Suppressor macrophage treated with lipopolysaccharide for 4 hours (primary cell): ENCODE measurements at regions not wholly inside any gene's neighbourhood (a gene's known extent, or its start where the extent isn't known, plus 50 kb on each side); places are given as distances from the start of the nearest gene placed in this dataset.
"Not testable (repeated sequence)": the region's sequence is repeated elsewhere in the genome, so short reads cannot be mapped to it uniquely, and the experiment has no call there.

ENCODE experiments used
- DNase-seq: peaks from one replicate; pipeline ENCODE4 v3.0.0-alpha.2; 2020

DNA sequence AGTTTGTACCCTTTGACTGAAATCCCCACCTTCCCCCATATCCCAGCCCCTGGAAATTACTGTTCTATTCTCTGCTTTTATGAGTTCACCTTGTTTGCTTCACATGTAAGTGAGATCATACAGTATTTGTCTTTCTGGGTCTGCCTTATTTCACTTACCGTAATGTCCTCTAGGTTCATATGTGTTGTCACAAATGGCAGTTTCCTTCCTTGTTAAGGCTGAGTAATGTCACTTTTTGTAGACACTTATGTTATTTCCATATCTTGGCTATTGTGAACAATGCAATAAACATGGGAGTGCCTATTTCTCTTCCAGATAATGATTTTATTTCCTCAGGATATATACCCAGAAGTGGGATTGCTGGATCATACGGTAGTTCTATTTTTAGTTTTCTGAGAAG lies 272.3 kb downstream of the MRPS30 start:
- no peak for DNase-seq

DNA sequence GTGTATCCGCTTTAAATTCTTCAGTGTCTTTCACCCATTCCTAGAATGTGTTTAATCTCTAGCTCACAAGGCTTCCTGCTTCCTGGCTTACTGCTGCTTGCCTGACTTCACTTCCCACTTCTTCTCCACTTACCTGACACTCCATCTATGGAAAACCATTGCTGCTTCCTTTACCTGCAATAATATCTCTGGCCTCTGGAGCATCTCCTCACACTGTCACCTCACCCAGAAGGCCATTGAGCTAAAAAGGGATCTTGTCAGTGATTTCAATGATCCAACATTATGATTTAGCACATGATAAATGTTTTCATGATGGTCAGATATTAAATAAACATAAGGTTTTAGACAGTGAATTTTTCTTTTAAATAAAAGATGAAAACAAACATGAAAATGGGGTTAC lies 281.1 kb downstream of the MRPS30 start:
- no peak for DNase-seq

DNA sequence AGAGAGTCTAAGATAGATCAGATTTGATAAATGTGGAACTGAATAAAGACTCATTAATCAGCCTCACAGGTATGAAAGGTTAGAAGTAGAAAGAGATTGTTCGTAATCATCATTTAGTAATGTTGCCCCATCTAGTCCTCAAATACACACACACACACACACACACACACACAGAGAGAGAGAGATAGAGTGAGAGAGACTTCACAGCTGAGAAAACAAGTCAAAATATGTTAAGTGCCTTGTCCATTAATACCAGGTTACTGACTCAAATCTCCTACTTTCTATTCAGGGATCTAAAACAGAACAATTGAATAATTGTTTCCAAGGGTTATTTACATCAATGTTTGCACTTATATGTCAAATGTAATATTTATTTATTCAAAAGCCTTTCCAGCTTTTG lies 284.6 kb downstream of the MRPS30 start:
- DNase-seq, result no peak

DNA sequence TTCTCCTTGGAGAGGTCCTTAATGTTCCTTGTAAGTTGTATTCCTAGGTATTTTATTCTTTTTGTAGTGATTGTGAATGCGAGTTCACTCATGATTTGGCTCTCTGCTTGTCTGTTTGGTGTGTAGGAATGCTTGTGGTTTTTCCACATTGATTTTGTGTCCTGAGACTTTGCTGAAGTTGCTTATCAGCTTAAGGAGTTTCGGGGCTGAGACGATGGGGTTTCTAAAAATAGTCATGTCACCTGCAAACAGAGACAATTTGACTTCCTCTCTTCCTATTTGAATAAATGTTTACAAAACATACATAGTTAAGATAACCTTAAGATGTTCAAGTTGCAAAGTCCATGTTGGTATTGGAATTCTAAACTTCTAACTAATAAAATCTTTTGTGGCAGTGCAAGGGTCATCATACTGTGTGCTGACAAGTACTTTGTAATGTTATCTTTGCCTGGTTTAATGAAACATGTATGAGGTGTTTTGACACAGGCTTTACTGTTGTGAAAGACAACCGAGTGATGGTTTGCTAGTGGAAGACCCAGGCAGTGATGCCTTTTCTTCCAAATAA lies 286.2 kb downstream of the MRPS30 start:
- DNase-seq, result no peak

DNA sequence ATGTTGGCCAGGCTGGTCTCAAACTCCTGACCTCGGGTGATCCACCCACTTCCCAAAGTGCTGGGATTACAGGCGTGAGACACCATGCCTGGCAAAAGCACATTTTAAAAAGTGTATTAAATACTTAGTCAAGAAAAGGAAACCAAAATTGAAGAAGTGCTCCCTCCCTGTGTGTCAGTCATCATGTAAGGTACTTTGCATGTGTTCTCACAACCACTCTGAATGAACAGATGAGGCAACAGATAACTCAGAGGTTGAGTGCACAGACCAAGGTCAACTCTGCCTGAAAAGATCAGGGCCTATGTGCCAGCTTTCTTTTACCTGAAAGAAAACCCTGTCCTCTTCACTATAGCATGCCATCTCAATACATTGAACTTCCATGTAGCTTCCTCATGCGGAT lies 289.7 kb downstream of the MRPS30 start:
- DNase-seq, result no peak

DNA sequence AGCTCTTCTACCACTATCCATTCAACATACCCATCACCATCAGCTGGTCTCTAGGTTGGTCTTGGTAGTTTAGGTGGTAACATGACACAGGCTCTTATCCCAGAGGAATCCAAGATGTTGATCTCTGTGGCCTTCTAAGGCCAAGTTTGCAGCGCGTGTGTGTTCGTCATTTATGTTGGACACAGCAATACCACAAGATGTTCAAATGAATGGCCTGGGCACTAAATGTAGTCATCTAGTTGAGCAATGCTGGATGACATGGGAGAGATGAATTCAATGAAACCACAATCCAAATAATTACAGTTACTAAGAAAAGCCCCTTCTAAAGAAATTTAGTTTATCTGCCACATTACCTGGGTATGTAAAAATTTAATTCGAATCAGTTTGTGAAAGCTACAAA lies 292.4 kb downstream of the MRPS30 start:
- DNase-seq, result no peak

DNA sequence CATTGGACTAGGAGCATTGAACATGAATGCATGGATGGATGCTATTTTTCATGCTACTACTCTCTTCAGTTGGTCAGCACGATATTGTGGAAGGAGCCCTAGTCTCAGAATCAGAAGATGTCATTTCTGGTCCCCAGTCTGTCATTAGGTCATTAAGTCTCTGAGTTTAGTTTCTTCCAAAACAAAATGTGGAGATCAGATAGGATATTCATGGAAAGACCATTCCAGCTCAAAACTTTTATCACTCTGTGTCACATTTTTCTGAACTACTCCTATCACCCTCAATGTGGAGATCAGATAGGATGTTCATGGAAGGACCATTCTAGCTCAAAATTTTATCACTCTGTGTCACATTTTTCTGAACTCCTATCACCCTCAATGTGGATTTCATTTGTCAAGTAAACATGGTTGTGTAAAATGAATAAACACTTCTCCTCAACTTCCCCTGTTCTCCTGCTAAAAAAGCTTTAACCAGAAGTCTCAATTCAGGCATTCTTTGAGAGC lies 296.8 kb downstream of the MRPS30 start:
- no peak for DNase-seq

DNA sequence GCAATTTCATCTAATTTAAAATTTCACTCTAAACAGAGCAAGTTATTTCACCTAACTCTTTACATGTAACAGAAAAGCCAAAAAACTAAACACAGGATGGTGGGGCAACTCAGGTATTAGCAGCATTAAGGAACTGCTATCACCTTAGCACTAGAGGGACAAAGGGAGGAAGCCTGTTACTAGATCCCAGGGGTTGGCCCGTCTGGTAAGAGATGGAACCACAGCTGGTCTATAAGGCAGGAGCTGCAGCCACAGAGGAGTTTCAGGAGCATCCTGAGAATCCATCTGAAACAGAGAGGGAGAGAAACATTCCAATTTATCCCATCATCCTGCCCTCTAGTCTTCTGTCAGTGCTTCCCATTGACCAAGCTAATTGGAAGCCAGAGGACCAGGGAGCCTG lies 300.3 kb downstream of the MRPS30 start:
- DNase-seq, result no peak

DNA sequence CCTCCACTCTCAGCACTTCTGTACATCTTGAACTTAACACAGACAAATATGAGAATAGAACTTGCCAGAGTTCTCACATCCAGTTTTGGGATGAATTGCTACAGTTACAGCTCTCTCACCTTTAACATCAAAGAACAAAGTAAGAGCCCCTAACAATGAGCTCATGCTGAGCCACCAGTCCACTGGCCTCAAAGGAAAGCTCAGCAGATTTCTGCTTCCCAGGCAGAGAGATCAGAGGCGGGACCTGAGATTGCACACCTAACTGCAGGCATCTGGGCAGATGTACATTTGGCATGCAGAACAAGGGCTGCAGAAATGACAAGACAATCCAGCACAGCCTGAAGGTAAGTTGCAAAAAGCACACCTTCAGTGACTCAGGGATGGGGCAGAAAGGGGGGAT lies 300.9 kb downstream of the MRPS30 start:
- DNase-seq, result no peak

DNA sequence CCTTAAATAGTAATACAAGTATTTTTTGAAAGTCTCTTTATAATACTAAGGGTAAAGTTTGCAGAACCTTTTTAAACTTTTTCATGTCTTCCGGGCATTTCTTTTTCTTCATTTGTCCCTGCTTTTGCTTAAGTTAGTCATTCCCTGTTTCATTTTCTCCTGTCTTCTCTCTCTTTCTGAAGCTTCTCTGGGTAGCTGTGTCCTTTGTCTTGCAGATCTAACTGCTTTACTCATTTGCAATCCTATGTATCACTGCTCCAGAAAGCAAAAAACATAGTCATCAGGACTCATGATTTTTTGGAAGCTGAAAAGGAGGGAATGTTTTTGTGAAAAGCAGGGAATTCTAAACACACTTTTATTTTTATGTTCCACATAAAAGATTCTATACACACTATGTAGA lies 301.7 kb downstream of the MRPS30 start:
- no peak for DNase-seq

DNA sequence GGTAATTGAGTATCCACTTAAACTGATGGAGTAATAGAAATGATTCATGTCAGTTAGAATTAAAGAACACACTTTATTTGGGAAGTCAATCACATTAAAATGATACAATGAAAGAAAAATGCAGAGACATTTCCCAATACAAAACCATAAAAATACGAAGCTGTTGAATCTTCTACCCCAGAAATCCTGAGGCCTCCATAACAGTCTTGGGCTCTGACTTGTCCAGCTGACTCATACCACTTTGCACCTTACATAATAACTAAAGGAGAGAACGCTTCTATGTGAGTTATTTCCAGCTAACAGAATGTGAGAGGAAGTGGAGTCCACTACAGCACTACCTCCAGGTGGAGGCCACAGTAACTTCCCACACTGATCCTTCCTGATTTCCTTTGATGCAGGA lies 305.0 kb downstream of the MRPS30 start:
- DNase-seq, result no peak

DNA sequence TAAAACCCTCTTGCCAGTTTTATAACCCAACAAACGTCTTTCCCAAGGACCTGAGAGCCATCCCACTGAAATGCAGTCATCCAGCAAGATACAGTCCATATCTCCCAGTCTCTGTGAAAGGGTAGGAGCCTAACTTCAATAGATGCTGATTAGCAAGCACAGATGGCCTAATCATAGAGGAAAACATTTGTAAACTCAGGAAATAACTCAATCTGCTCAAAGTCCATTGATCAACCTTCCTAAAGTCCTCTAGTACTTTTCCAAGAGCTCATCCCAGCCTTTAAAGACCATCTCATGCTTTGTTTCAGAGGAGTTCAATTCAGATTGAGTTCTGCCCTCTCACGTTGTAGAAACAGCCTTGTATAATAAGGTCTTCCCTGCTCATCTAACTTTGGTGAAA lies 324.2 kb downstream of the MRPS30 start:
- DNase-seq, result no peak

DNA sequence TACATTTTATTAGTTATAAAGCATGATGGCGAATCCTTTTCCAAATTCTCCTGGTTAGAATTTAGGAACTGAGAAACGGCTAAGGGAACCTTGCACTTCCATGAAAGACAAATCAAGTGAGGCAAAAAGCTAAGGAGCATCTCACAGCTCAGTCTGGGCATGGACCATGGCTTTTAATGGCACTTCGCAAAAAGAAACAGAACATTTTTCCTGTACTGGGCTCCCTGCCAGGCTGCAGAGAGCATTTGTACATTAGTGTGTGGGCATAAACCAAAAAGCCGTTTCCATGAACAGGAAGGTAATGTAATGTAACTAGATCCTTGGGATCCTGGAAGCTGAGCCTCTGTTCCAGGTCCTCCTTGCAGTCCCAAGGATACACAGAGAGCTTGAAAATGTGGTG lies 354.2 kb downstream of the MRPS30 start:
- no peak for DNase-seq

DNA sequence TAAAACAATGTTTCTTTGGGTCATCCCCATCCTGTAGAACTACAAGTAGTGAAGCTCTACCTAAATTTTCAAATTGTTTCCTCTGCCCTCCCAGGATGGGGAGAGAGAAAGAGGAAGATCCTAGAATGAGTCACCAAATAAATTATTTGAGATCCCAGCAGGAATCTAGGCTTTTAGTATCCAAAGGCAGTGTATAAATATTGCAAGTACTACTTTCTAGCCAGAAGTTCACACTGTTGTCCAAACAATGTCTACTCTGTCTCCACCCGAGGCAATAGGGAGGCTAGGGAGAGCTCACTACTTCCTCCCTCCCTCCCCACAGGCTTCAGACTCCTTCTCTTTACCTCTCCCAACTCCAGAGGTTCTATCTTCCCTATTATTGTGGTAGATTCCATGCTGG lies 362.8 kb downstream of the MRPS30 start:
- DNase-seq, result no peak

DNA sequence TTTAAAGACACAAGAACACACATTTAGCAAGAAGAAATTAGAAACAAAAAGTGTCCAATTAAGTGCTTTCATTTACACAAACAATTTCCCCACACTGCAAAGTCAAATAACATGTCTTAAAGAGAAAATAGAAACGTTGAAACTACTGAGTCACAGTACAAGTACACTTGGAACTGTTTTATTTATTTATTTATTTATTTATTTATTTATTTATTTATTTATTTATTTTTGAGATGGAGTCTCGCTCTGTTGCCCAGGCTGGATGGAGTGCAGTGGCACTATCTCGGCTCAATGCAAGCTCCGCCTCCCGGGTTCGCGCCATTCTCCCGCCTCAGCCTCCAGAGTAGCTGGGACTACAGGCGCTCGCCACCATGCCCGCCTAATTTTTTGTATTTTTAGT lies 363.9 kb downstream of the MRPS30 start:
- DNase-seq, result not testable (repeated sequence)

DNA sequence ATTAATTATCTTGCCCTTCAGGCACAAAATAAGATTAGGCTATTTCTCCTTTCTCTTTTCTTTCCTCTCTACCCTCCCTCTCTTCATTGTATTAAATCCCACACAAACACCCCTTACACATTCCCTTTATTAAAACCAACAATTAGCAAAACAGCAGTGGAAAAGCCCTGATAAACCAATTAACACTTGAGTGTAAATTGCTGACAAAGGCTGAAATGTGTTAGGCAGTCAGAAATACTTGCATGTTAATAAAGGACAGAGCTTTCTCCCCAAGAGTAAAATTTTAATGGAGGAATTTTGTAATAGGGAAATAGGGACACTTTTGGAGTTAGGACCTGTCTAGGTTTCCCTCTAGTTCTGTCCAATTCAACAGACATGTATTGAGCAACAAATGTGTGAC lies 370.9 kb downstream of the MRPS30 start:
- no peak for DNase-seq

DNA sequence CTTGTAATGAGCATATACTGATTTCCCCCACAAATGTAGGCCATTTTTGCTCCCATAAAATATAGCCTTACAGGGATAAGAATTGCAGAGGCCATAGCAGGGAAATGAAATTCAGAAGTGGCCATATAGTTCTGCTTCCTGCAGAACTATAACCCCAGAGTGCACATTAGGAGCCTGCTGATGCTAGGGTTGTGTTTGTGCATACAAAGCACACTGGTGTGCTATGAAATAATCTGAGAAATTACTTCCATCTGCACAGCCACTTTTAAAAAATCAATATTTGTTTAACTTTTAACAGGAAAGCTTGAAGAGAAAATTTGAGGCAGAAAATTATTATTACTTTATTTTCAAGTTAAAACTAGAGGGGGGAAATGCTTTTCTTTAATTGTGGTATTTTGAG lies 380.3 kb downstream of the MRPS30 start:
- DNase-seq, result no peak

DNA sequence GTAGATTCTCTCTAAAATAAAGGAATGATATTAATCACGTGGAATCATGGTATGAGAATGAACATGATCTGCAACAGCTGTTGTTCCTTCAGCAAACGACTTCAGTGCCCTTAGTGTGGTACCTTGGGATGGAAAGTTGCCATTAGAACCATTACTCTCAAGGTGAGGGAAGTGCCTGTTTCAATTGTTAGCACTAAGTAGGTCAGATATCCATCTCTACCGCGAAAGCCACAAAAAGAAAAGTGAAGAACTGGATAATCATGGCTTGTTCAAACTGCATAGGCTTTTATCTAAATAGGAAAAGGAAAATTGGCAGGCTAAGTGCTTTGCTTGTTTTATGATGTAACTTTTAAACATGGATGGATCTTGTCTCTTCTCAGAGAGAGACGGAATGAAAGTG lies 380.7 kb downstream of the MRPS30 start:
- DNase-seq, result no peak

DNA sequence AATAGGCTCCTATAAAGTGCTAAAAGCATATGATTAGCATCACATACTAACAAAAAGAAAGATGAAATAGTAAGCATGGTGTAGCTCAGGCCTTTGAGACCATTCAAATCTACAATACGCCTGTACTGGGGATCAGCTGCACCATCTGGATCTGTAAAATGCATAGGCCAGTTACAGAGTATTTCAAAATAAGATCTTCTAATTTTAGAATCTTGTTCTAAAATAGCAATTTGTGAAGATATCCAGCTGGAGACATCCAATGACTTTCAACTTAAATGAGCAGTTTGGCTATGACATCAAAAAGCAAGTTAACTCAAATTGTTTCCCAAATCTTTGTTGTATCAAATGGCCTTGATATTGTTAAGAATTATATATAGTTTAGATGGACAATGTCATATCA lies 386.3 kb downstream of the MRPS30 start:
- DNase-seq, result no peak
